Renal pelvis (tissue), 1 donor: ENCODE measurements at regions not wholly inside any gene's neighbourhood (a gene's known extent, or its start where the extent isn't known, plus 50 kb on each side); places are given as distances from the start of the nearest gene placed in this dataset.
"Not testable (repeated sequence)": the region's sequence is repeated elsewhere in the genome, so short reads cannot be mapped to it uniquely, and the experiment has no call there.

ENCODE experiments used
- DNase-seq: peaks from one replicate; pipeline ENCODE4 v3.0.0-alpha.2; 2013

DNA sequence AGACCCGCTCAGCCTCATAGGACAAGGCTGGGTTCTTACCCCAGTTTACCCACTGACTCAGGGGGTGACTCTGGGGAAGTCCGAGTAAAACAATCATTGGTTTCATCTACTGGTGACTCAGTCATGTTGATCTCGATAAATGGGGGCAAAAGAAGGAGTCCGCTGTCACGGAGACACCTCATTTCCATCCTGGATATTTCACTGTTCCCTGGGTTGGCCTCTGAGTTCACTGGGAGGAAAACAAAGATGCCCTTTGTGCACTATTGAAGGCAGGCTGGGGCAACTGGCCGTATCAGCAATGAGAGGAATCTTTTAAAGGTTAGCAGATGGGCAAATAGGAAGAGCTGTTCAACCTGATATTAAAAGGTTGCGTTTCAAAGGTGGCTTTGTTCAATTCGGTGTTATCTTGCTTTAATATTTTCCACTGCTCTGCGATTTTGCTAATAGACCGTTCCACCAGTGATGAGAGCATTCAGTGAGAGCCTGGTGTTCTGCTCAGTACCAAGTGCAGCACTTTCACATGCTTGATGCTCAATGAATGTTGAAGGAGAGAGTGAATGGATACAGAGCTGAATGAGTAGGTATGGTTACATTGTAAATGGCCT, 110.2 kb upstream of the EGFLAM start:
- no peak for DNase-seq

GRCh38 chr5:38143384-38143783, 115.0 kb upstream of the EGFLAM start:
- no peak for DNase-seq

DNA sequence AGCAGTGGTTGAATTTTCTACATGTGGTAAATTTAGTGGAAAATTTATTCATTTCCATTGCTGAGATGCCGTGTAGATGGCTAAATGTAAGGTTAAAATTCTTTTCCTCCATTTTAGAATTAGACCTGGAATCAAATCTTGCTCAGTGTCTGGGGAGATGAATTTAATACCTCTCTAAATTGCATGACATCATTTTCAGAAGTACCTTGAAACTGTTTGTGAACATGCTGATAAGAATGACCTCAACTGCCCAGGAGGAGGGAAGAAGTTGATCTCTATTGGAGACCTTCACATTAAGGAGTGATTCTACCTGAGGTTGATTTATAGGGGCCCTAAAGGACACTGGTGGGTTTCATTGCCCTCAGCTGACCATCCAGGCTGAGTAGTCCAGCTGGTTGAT, 116.7 kb upstream of the EGFLAM start:
- DNase-seq: no peak

DNA sequence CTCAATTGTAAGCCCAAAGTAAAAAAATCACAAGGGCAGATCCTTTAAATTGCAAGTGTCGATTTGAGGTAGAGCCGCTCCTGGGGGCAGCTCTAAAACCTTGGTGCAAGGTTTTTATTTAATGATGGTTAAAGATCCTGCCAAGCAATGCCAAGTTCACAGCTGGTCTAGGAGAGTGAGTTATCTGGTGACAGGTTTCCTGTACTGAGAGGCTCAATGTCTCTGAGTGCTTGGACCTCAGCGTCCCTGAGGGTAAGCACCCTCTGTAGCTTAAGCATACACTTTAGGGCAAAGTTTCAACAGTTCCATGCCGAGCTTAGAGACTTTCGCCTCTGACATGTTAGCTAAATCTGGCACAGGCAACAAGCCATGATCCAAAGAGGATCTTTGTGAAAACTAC, 119.8 kb upstream of the EGFLAM start:
- DNase-seq: no peak

GRCh38 chr5:38135486-38136039, 122.8 kb upstream of the EGFLAM start:
- DNase-seq: no peak

GRCh38 chr5:38134810-38135209, 123.5 kb upstream of the EGFLAM start:
- peak; percentile 48 for DNase-seq

DNA sequence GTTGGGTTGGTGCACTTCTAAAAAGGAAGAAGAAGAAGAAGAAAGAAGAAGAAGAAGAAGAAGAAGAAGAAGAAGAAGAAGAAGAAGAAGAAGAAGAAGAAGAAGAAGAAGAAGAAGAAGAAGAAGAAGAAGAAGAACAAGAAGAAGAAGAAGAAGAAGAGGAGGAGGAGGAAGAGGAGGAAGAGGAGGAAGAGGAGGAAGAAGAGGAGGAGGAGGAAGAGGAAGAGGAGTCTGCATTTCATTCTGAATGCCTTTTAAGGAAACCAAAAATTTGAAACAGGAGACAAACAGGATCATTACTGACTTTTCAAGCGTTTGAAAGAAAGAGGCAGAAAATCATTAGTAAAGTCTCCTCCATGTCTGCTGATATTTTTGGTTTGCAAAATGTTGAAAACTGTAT, 124.1 kb upstream of the EGFLAM start:
- not testable (repeated sequence) for DNase-seq

- no peak for DNase-seq
Observed at GRCh38 chr5:38131686-38132085, 126.7 kb upstream of the EGFLAM start.

GRCh38 chr5:38124321-38124720, 134.0 kb upstream of the EGFLAM start:
- DNase-seq: no peak

- DNase-seq: no peak
Observed at GRCh38 chr5:38121420-38121819, 136.9 kb upstream of the EGFLAM start.

DNA sequence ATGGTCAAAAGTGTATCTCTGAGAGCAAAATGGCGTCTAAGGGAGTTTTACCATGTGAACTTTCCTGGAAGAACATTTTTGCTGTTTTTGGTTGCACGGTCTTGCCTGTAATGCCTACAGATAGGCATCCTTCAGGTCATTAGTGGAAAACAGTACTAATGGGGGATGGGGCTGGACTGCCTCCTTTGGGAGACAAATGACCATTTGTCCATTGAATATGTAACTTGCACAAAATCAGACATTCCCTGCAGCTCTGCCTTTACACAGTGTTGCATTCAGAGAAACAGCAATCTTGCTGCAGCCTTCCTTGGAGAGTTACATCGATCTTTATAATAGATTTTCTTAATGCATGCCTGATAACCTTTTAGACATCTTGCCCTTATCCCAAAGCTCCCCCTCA, 138.5 kb upstream of the EGFLAM start:
- no peak for DNase-seq

DNA sequence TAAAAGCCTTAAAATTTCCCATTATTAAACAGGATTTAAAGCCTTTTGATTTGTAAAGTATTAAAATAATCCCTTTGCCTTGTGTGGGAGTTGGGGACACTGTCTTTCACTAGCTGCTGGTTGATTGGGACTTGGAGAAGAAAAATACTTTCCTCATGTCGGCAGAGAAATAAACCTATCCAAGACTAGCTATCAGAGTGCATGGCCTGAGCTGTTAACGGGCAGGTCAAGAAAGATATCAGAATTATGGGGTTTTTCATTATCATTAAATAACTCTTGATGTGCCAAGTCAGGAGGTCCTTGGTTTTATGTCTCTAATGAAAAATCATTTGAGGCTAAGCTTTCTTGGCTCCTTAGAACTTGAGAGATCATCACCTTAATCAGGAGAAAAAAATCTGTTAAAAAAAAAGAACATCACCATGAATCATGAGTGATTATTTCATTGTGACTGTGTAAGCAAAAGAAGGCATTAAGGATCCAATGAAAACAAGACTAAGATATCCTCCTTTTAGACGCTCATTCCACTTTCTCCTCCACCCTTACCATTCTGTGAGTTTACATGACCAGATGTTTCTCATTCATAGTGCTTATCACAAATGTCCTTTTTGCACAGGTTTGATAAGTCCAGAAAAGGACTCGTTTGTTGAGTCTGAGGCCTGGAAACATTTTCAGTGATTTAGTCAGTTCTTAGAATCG, 140.4 kb upstream of the EGFLAM start:
- DNase-seq: no peak

- DNase-seq: no peak
Observed at GRCh38 chr5:38115318-38115827, 143.0 kb upstream of the EGFLAM start.

GRCh38 chr5:38113880-38114279, 144.5 kb upstream of the EGFLAM start:
- no peak for DNase-seq

- no peak for DNase-seq
Observed at GRCh38 chr5:38113456-38113855, 144.9 kb upstream of the EGFLAM start.

DNA sequence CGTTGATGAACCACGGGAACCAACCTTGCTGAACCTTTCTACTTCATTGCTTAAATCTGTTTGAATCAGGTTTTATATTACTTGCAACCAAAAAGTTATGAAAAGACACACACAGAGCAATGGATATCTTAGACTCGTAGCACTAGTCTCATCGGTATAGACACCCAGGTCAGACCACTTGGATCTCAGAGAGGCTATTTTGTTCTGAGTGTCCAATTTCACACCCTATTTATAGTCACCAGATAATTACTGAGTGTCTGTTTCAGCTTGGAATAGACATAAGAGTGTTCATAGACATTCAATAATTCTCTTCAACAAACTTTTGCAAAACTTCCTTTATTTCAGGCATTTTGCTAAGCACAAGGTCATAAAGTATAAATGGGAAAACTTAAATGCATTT, 145.4 kb upstream of the EGFLAM start:
- DNase-seq: no peak

DNA sequence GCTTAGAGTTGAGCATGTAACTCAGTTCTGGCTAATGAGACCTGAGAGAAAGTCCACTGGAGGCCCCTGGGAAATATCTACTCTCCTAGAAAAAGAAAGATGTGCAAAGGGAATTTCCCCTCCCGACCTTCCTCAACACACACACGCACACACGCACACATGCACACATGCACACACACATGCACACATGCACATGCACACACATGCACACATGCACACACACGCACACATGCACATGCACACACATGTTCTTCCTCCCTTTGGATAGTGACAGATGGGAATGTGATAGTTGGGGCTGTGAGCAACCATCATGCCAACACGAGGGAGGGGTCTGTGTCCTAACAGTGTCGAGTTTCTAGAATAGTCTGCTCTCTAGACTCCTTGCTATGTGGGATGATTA, 148.2 kb upstream of the EGFLAM start:
- DNase-seq: no peak

DNA sequence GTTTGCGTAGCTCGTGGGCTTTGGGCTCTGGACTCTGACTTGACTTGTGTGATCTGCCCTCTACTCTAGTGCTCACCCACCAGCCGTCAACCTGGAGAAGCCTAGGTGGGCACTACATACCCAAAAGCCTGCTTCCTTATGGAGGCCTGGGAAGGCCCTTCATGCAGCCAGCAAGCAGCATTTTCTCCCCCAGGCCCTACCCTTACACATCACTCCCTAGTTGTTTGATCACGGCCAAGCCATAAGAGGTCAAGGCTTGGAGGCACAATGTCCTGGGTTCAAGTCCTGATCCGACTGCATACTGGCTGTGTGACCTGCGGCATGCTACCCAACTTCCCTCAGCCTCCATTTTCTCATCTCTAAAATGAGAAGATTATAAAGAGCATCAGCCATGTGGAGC, 151.3 kb upstream of the EGFLAM start:
- no peak for DNase-seq

DNA sequence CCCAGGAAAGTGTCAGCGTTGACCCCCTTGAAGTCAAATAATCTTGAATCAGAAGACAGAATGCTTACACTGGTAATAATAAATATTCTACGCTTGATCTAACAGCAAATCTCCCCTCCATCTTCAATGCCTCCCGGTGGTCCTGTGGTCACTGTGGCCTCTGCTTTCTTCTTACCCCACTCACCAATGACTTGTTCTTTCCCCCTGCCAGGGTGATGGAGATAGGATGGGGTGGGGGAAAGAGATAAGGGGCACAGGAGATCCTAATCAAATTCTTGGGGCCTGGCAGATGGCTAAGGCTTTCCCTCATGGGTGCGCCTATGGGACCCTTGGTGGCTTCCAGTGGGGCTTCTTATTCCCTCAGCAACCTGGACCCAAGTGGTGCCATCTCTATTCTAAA, 152.6 kb upstream of the EGFLAM start:
- no peak for DNase-seq

DNA sequence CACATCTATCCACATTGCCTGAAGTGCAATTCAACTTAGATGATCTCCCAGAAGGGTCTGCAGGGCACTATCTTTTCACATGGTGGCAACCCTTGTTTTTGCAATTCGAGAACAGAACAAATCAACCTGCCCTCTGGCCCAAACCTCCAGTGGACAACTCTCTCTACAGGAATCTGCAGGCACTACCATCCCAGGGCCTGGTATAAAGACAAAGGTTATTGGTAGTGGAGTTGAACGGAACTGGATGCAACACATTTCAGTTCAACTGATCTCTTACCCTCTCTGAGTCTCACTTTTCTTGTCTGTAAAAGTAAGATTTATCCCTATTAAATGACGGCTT, 153.2 kb upstream of the EGFLAM start:
- DNase-seq: no peak

DNA sequence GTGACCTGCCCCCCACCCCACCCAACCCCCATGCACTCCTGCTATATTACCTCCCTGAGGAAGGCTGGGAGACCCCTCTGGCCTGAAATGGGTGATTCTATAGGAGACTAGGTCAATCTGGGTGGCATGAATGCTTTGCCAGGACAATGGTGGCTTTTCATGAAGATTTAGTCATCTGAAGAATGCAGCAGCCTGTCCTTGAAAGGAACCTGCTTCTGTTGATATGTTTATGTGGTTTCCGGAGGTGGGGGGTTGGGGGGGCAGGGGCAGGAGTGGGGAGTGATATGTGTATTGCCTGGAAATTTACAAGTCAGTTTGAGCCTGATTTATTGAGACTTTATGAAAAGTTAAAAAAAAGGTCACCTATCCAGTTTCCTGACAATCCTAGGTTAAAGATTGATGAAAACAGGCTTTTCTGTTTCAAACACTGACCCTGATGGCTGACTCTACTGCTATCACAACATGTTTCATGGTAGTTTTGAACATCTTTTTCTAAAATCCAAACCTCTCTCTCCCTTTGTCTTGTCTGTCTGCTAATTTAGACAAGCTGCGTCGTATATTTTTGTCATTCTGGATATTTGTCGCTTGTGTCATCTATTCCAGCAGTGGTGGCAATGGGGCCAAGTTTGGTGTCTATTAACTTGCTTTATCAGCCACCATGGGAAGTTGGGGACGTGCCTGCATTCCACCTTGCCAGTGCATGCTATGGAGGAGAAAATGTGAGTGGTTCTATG, 153.7 kb upstream of the EGFLAM start:
- DNase-seq: no peak

DNA sequence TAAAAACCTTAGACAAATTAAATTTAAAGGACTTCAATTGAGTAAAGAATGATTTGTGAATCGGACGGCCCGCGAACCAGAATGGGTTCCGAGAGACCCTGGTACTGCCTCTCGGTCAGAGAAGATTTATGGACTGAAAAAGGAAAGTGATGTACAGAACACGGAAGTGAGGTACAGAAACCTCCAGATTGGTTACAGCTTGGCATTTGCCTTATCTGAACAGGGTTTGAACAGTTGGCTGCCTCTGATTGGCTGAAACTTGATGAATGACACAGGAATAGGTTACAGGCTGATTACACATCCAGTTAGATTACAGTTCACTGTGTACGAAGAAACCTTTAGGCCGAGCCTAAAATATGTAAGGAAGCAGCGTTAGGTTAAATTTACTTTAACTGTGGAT, 156.5 kb upstream of the EGFLAM start:
- no peak for DNase-seq
